NT2/D1 (cell line): ENCODE measurements at regions not wholly inside any gene's neighbourhood (a gene's known extent, or its start where the extent isn't known, plus 50 kb on each side); places are given as distances from the start of the nearest gene placed in this dataset.

Experiments used
- SUZ12 ChIP-seq: IDR thresholded peaks from 2 replicates; pipeline ENCODE4 v1.6.1; 2011; ENCODE audit not compliant: insufficient read length, insufficient read depth; ENCODE audit errors: extremely low read depth
- ZNF274 ChIP-seq: IDR thresholded peaks from 2 replicates; pipeline ENCODE4 v1.6.1; 2011; ENCODE audit warnings: mild to moderate bottlenecking, low read depth, low read length

DNA sequence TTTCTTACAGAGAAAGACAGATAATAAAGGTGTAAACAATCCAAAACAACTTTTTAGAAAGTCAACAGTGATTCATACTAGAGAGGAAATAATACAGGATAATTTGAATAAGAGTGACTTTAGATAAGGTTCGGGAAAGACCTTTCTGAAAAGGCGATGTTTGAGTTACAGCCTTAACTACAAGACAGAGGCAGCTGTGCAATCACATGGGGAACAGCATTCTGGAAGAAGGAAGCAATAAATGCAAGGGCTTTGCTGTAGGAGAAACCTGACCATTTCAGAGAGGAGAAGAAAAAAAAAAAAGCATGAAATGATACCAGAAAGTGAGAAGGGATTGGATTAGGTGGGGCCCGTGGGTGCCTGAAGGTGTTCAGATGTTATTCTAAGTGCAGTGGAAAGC lies 200.6 kb upstream of the ATP11B start:
- no peak for TF ChIP-seq ZNF274
- TF ChIP-seq SUZ12 = no peak
